Hindlimb muscle (tissue), 1 donor: ENCODE measurements at regions not wholly inside any gene's neighbourhood (a gene's known extent, or its start where the extent isn't known, plus 50 kb on each side); places are given as distances from the start of the nearest gene placed in this dataset.
"Not testable (repeated sequence)": the region's sequence is repeated elsewhere in the genome, so short reads cannot be mapped to it uniquely, and the experiment has no call there.

Source experiments
- DNase-seq: peaks from one replicate; pipeline ENCODE4 v3.0.0-alpha.2; 2013

DNA sequence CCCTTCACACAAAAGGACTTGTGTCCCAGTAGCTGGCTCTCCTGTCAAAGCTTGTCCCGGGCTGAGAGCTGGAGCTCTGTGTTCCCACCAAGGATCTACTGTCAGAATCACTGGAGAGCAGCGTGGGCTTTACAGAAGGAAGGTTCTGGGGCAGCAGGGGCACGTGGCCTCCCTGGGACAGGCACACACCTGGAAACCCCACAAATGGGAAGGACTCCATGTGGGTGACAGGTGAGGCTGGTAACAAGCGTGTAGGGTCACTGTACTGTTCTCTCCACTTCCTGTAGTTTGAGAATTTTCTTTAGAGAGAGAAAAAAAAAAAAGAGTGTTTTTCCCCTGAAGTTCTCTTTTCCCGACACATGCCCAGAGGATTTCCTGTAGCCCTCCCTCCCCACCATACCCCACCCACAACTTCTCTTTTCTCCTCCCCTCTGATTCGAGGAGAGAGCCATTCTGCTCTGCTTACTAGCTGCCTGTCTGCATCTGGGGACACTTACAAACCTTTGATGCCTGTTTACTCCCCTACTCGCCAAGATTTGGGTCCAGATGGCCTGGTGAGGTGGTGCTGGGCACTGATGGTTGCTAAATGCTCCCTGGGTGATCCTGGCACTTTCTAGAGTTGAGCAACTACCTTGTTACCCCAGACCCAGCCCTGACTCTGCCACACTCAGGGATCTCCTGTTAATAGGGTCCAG lies 84.1 kb upstream of the SIRPA start:
- DNase-seq: no peak

DNA sequence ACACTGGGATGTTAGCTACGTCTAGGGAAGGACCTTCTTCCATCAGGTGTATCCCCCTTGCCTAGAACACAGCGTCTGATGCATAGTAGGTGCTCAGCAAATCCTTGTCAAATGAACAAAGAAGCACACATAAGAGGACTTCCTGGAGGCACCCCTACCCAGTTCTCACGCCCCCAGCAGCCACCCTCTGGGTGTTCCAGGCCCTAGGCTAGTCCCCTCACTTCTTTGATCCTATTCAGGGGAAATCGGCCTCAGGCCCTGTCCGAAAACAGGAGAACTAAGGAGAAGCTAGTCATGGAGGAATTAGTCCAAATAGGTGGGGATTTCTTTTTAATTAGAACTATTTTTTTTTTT lies 84.7 kb upstream of the SIRPA start:
- no peak for DNase-seq

DNA sequence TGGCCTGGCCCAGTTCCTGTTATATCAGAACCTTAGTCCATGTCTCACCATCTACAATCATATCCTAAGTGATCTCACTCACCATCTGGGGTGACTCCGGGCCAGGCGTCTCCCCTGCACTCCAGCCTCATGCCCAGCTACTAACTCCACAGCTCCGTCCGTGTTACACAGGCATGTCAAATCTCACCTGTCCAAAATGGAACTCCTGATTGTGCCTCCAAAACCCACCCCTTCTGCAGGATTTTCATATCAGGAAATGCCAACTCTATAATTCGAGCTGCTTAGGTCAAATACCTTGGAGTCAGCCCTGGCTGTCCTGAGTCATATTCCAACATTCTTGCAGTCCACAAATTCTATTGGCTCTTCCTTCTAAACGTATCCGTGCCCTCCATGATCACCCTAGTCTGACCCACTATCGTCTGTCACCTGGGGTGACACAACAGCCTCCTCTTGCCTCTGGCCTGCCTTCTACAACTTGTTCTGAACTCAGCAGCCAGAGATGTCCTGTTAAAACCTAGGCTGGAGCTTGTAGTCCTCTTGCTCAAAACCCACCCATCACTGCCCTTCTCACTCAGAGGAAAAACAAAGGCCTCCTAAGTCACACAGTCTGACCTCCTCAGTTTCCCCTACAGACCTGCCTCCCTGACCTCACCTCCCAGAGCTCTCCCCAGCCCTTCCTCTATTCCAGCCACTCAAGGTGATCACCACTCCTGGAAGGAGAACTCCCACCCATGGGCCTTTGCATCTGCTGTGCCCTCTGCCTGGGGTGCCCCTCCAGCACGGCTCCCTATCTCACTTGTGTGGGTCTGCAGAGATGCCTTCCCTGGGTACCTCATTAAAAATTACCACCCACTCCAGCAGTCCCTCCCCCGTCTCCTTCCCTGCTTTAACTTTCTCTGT lies 85.3 kb upstream of the SIRPA start:
- no peak for DNase-seq

DNA sequence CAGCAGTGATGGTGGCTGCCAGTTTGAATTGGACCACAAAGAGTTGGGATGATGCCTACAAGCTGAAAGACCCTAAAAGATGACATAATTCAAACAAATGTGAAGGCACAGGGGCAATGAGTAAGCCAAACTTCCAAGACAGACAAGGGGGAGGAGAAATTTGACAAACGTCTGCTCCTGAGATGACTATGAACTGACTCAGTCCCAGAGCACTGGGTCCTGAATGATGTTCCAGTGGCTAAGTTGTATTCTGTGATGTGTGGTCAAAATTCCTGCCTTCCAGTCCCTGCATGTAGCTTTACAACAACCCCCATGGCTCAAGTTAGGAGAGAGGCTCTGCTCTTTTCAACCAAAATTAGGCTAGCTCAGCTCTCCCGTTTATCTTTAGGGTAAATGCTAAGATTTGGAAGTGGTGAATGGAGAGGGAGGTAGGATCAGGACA lies 86.1 kb upstream of the SIRPA start:
- DNase-seq: no peak

DNA sequence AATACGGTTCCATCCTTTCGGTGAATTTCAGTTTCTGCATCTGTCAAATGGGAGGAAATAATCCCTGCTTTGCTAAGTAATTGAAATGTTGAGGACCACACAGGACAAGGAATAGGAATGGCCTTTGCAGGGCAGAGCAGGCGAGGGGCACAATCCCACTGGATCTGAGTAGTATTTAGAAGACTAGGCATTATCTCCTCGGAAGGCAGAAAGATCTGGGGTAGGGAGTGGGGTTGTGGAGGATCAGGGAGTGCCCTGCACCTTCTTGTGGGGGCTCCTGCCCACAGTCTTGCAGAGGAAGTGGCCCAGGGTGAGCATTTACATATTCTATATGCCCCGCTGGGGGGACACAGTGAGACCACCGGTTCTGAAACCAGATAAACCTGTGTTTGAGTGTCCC lies 87.1 kb upstream of the SIRPA start:
- DNase-seq: no peak

DNA sequence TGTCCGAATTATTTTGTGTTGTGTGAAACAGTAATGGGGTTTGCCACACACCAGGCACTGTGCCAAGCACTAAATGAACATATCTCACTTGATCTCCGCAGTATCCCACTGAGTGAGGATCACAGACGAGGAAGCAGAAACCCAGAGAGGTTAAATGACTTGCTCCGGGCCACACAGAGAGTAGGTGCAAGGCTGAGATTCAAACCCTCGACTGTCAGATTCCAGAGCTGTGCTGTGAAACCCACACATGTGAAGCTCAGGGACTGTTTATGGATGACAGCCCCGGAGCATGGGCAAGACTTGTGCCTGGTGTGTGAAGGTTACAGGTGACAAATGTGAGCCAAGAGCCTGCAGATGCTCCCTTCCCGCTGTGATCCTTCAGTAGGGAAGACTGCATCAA lies 87.8 kb upstream of the SIRPA start:
- no peak for DNase-seq

DNA sequence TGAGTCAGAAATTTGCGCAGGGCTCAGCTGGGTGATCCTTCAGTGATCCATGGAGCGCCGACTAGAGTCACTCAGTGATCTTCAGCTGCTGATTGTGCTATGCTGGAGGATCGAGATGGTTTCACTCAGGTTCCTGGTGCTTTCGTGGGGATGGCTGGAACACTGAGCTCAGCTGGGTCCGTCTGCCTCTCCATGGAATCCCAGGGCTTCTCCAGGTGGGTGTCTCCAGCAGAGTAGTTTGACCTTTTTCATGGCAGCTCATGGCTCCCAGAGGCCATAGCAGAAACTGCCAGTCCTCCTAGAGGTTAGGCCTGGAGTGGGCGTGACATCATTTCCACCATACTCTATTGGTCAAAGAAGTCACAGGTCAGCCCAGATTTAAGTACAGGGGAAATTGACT lies 88.8 kb upstream of the SIRPA start:
- DNase-seq: no peak

DNA sequence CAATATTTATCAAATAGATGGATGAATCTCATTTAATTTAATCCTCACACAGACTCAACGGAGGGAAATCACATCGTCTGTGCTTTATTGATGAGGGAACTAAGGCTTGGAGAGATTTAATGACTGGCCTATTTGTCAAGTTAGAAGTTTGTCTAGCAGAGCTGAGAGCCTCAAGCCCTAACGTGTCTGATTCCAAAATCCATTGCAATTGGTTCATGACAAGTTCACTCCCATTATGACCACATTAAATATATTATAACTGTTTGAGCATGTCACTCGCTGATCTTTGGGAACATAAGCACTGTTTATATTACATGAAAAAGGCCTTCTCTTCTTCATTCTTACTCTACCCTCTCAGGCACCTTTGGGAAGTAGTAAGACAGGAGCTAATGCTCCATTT lies 89.4 kb upstream of the SIRPA start:
- DNase-seq: no peak

DNA sequence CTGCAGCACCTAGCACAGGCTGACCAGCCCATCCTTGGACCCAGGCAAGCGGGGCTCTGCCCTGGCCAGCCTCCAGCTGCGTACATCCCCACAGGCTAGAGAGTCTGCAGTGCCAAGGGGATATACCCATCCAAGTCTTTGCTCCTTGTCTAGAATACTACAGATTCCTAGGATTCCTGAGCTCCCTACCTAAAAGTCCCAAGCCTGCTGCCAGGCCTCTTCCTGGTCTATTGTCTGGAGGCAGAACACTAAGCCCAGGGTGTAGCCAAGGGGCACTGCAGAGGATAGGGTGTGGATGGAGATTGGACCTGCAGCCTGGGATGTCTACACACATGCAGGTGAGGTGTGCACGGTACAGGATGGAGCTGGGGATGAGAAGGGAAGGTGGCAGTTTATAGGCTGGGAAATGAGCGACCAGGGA lies 90.0 kb upstream of the SIRPA start:
- no peak for DNase-seq

DNA sequence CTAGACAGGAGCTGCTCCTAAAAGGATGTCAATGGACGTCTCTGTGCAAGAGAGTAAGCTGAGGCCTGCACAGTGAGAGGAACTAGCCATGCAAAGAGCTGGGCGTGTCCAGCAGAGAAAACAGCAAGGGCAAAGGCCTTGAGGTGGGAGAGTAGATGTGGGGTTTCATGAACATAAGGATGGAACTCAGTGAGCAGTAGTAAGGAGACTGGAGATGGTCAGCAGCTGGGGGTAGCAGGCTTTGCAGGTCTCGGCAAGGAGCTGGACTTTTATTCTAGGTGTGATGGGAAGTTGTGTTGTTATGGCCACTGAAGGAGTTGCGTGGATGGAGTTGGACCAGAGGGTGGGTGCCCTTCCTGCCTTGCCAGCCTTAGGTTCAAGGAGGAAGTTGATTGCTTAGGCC lies 90.7 kb upstream of the SIRPA start:
- no peak for DNase-seq

DNA sequence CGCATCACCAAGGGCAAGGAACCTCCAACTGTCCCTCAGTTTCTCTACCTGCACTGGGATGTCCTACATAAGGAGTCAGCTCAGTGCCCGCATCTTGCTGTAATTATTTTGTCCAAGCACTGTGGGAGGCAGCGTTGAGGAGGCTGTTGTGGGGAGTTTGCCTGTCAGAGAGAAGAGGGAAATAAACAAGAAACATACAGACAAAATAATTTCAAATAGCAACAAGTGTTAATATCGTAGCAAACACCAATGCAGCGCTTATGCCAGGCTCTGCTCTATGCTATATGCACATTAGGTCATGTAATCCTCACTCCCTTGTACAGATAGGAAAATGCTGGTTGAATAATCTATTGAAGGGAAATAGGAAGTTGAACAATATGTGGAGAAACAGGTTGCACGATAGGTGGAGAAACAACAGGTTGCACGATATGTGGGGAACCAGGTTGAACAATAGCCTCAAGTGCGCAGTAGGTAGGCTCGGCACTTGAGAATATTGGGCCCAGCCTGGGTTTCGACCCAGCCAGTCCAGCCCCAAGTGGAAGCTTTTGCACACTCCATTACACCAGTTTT lies 91.2 kb upstream of the SIRPA start:
- DNase-seq: no peak

DNA sequence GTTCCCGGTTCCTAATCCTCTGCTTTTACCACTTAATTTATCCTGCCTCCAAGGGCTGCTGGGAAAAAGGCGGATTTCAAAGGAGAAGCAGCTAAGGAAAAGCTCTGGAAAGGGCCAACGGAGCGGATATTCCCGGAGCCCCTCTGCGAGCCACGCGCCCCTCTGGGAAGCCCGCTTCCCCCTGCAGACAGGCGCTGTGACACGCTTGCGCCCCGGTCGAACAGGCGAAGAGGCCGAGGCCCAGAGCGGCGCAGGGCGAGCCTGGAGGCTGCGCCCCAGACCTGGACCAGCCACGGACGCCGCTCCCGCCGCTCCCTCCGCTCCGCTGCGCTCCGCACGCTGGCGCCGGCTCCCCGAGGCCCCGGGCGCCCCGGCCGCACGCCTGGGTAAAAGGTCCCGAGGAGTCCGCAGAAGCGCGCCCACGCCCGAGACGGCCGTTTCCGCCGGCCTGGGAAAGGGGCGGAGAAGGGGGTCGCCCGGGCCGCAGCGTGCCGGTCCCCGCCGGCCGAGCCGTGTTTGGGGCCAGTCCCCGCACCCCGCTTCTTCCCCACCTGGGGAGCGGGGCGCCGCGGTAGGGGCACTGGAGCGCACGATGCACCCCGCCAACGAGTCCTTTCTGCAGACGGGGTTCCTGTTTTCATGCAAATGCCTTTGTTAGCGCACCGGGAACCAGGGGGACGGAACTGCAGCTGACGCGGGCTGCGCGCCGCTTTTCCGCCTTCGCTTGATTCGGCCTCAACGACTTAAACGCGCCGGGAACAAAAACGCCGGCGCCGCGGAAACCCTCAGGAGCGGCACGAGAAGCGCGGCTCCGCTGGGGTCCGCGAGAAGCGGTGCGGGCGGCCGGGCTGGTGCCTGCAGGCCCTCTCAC lies 91.9 kb upstream of the SIRPA start:
- peak; percentile 56 for DNase-seq

DNA sequence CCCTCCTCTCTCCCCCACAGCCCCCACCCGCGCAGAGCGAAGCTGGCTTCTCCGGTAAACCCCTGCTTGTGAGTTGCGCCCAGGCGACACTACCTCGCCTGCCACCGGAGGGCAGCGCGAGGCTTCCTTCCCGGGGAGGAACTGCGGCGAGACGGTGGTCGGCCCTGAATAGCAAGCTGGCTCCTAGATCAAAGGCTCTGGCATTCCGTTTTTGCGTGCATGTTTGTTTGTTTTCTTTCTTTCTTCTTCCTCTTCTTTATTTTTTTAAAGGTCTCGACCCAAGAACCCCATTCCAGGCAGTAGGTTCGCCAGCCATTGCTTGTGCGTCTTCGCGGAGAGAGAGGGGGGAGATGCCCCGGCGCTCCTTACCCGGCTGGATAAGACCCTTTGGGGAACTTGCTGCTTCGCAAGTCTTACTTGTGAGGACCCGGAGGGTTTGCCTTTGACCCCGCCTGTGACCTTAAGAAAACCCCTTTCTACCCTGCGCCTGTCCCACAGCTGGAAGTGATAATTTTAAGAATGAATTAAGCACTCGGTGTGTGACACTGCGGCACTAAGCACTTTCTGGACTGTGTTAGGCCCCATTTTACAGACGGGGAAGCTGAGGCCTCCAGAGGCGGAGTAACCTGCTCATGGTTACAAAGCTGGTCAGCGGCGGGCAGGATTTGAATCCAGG lies 92.7 kb upstream of the SIRPA start:
- DNase-seq: peak; percentile 53

DNA sequence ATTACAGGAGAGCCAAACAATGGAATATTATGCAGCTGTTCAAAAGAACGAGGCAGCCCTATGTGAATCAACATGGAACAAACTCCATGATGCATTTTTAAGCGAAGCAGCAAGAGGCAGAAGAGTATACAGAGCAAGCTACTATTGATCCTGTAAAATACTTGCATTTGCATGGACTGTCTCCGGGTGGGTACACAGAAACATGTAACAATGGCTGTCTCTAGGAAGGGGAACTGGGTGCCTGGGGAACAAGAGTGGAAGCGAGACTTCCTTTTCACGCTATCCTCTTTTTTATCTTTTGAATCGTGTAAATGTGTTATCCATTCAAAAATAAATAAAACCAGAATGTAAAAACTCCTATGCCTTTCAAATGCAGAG lies 93.3 kb upstream of the SIRPA start:
- no peak for DNase-seq

DNA sequence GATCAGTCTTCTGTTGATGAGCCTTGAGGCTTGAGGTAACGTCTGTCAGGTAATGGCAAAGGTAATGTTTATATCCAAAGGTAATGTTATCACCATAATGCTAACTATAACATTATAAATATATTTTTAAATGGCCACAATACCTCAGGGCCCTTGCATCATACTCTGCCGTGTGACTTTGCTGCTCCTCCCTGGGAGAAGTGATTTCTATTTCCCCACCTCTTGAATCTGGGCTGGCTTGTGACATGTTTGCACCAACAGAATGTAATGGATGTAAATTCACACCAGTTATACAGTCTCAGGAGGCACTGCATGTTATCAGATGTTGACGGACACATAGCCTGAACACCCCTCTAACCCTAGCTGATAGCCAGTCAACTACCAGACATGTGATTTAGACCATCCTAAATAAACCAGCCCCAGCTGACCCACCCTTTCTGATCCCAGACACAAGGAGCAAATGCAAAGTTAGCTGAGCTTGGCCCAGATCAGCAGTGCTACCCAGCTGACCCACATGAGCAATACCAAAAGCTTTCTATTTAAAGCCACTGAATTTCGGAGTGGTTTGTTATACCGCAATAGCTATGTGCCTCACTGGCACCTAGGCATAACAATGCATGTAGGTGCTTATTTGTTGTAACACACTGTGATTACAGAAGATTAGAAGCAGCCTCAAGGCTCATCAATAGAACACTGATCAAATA lies 93.8 kb upstream of the SIRPA start:
- DNase-seq: no peak

DNA sequence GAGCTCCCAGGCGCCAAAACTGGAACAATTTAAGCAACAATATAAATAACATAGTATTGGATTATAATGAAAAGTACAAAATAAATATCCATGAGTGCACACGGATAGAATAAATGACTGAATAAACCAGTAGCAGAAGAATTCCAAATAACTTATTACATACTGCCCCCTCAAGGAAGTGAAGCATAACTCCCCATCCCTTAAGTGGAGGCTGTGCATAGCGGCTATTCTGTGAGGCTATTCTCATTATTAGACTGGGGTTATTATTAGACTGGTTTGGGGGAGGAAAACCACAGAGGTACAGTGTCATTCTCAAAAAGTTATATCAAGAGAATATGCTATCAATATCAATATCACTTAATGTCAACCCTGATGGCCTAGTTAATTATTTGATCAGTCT lies 94.4 kb upstream of the SIRPA start:
- no peak for DNase-seq

DNA sequence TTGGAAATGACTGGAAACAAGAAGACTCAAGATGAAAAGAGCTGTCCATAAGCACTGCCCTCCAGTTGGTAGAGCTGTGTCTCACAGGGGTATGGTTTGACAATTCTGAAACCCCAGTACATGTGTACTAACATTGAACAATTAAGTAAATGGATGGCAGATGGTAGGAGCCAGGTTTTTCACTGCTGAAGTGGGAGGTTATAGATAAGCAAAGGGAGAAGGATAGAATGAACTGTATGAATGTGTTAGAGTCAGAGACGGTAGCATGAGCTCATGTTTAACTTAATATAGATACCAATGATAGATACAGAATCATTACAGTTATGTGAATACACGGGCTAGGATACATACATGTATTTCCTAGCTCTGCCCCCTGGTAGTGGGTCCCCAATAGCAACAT lies 95.0 kb upstream of the SIRPA start:
- no peak for DNase-seq

DNA sequence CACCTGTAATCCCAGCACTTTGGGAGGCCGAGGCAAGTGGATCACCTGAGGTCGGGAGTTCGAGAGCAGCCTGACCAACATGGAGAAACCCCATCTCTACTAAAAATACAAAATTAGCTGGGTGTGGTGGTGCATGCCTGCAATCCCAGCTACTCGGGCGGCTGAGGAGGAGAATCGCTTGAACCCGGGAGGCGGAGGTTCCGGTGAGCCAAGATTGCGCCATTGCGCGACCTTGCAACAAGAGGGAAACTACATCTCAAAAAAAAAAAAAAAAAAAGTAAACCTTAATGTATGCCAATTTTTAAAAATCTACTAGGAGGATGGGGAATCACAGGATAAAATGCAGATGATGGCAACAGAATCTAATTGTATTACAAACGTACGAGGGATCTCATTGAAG lies 95.5 kb upstream of the SIRPA start:
- not testable (repeated sequence) for DNase-seq

DNA sequence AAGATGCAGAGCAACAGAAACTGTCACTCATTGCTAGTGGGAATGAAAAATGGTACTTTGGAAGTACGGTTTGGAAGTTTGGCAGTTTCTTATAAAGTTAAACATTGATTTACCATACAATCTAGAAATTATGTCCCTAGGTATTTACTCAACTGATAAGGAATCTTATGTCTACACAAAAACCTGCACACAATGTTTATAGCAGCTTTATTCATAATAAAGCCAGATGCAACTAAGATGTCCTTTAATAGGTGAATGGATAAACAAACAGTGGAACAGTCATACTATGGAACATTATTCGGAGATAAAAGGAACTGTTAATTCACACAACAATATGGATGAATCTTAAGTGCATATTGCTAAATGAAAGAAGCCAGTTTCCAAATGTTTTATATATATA lies 96.2 kb upstream of the SIRPA start:
- DNase-seq: no peak

DNA sequence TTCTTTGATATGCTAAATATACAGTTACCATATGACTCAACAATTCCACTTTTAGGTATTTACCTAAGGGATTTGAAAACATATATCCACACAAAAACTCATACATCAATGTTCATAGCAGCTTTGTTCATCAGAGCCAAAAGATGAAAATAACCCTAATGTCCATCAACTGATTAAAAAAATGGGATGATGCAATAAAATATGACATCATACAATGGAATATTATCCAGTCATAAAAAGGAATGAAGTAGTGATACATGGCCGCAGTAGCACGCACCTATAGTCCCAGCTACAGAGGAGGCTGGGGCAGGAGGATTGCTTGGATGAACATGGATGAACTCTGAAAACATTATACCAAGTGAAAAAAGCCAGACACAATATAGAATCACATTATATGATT lies 101.4 kb upstream of the SIRPA start:
- no peak for DNase-seq

DNA sequence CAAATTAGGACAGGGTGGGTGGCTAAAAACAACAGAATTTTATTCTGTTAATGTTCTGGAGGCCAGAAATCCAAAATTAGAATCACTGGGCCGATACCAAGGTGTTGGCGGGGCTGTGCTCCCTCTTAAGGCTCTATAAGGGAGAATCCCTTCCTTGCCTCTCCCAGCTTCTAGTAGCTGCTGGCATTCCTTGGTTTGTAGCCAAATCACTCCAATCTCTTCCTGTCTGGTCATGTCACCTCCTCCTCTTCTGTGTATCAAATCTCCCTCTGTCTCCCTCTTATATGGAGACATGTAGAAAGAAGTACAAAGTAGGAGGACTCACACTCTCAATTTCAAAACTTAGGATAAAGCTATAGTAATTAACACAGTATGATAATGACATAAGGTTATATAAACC lies 102.9 kb upstream of the SIRPA start:
- DNase-seq: no peak

DNA sequence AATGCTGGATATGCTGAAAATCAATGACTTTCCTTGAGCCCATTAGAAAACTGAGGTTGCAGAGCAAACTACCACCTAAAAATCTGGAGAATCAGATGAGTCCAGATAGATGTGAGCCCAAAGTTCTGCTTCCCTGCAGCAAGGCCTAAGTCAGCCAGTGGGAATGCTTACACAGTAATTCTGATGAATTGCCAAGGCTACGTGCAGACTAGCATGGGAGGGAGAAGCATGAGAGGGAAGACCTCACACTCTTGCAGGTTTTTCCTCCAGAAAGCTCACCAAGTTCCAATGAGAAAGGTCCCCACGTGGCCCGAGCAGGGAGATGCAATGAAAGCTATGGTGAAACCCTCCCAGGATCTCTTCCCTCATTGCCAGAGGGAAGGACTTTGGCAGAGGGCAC lies 104.8 kb upstream of the SIRPA start:
- no peak for DNase-seq
